Ovary (tissue), 7 donors: ENCODE measurements at regions not wholly inside any gene's neighbourhood (a gene's known extent, or its start where the extent isn't known, plus 50 kb on each side); places are given as distances from the start of the nearest gene placed in this dataset.
"Not testable (repeated sequence)": the region's sequence is repeated elsewhere in the genome, so short reads cannot be mapped to it uniquely, and the experiment has no call there.

Experiments used
- DNase-seq, 5 donors: peaks; one replicate each; pipeline ENCODE4 v3.0.0-alpha.2; 2019 to 2020
- H3K27ac ChIP-seq, 2 donors: fragments of 200-600 bp; one replicate each; pipeline versions ENCODE4 v1.5.1 to v1.8.0; 2019 to 2022
- H3K27me3 ChIP-seq: fragments of 200-600 bp; one replicate; pipeline ENCODE4 v1.8.0; 2022
- H3K36me3 ChIP-seq: fragments of 200-600 bp; sonication (generic); one replicate; pipeline ENCODE4 v1.5.1; 2019
- H3K4me1 ChIP-seq: one replicate; pipeline ENCODE4 v1.8.1; 2013; ENCODE audit warnings: mild to moderate bottlenecking, moderate library complexity; ENCODE audit not compliant: insufficient read depth
- H3K4me3 ChIP-seq: fragments of 200-600 bp; sonication (generic); one replicate; pipeline ENCODE4 v1.5.1; 2017
- H3K9me3 ChIP-seq, 2 donors: fragments of 200-600 bp in 1 of 2; sonication (generic) in 1 of 2; one replicate each; pipeline versions ENCODE4 v1.5.1 to v1.8.1; 2013 to 2019; ENCODE audit warnings: mild to moderate bottlenecking in 1 of 2, moderate library complexity in 1 of 2
- EP300 ChIP-seq: sonication (generic); formaldehyde crosslinking; IDR thresholded peaks from one replicate; pipeline ENCODE4 v1.6.1; 2017; ENCODE audit warnings: antibody characterized with exemption
- POLR2A ChIP-seq: fragments of 450-650 bp; IDR thresholded peaks from one replicate; pipeline ENCODE4 v1.6.1; 2017; ENCODE audit warnings: antibody characterized with exemption, mild to moderate bottlenecking, moderate library complexity
- WGBS, 3 donors: extraction: QIAGEN DNeasy Blood & Tissue Kit in 1 of 3; methylation state at CpG; one replicate each; pipeline versions ENCODE4 v1.1.5 to v1.1.7; 2013 to 2017; 5-methylcytosine and 5-hydroxymethylcytosine counted together
- intact Hi-C, 4 donors: fragments of 100-400 bp; cut with DNase I; formaldehyde crosslinking; loops; one replicate each; pipeline versions ENCODE4 v1.11.0 to v1.15.1; 2022 to 2023
- TF ChIP-seq, protein P1 (sequence below), 3 donors: fragments of 450-650 bp in 2 of 3; fragments of 200-600 bp in 1 of 3; IDR thresholded peaks; one replicate each; pipeline versions ENCODE4 v1.5.1 to v1.8.0; 2016 to 2022; ENCODE audit warnings: antibody characterized with exemption in 3 of 3, mild to moderate bottlenecking in 1 of 3
- donor health status: DM: no; HTN: no; CAD: no; lungs with moderate emphysema.
- donor health status: DM: no; HTN: no; CAD: no.
- donor health status: Bipolar disorder and iron deficiency.
- donor health status: DM: no; HTN: no; CAD: no.
- donor health status: DM: yes; HTN: yes; CAD: no.

DNA sequence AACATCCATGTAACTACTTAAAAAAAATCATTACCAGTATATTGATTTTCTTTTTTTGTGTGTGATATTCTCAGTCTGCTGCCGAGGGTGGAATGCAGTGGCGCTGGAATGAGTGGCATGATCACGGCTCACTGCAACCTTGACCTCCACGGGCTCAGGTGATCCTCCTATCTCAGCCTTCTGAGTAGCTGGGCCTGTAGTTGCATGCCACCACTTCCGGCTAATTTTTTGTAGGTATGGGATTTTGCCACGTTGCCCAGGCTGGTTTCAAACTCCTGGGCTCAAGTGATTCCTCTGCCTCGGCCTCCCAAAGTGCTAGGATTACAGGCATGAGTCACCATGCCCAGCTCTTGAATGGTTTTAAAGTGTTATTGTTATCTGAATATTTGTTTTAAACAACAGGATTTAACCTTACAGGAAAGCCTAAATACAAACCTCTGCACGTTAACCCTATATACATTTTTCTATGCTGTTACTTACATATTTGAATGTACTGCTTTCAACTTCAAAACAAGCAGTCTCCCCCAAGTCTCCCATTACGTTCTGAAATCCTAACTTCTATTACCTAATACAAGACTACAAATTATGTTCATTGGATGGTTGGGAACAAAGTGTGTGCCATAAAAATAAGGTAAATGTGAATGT, 61.7 kb downstream of the KPNA2 start:
- H3K4me3 ChIP-seq = no peak overlapping the region
- intact Hi-C loops = no loop called here
- no peak overlapping the region for H3K27ac ChIP-seq
- no peak for DNase-seq
- TF ChIP-seq POLR2A (no peak), EP300 (no peak)
- TF ChIP-seq, protein P1, sequence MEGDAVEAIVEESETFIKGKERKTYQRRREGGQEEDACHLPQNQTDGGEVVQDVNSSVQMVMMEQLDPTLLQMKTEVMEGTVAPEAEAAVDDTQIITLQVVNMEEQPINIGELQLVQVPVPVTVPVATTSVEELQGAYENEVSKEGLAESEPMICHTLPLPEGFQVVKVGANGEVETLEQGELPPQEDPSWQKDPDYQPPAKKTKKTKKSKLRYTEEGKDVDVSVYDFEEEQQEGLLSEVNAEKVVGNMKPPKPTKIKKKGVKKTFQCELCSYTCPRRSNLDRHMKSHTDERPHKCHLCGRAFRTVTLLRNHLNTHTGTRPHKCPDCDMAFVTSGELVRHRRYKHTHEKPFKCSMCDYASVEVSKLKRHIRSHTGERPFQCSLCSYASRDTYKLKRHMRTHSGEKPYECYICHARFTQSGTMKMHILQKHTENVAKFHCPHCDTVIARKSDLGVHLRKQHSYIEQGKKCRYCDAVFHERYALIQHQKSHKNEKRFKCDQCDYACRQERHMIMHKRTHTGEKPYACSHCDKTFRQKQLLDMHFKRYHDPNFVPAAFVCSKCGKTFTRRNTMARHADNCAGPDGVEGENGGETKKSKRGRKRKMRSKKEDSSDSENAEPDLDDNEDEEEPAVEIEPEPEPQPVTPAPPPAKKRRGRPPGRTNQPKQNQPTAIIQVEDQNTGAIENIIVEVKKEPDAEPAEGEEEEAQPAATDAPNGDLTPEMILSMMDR (IDR thresholded peaks at IDR 0.05) = no peak
- H3K27me3 ChIP-seq = no peaks in the 10 kb centered on the region
- no peaks in the 10 kb centered on the region for H3K4me1 ChIP-seq
- no peaks in the 10 kb centered on the region for H3K36me3 ChIP-seq
- no peaks in the 10 kb centered on the region for H3K9me3 ChIP-seq
- WGBS, 3 donors = 49 to 57% (median 54%) methylated on average over 9 of the region's 9 CpGs

DNA sequence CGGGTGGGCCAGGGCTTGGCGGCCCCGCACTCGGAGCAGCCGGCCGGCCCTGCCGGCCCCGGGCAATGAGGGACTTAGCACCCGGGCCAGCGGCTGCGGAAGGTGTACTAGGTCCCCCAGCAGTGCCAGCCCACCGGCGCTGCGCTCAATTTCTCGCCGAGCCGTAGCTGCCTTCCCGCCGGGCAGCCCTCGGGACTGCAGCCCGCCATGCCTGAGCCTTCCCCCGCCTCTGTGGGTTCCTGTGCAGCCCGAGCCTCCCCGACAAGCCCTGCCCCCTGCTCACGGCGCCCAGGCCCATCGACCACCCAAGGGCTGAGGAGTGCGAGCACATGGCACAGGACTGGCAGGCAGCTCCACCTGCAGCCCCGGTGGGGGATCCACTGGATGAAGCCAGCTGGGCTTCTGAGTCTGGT, 63.8 kb downstream of the KPNA2 start:
- intact Hi-C loops = not testable (repeated sequence)
- 94 to 97% (median 96%) methylated on average over 28 to 29 of the region's 29 CpGs for WGBS, 3 donors

DNA sequence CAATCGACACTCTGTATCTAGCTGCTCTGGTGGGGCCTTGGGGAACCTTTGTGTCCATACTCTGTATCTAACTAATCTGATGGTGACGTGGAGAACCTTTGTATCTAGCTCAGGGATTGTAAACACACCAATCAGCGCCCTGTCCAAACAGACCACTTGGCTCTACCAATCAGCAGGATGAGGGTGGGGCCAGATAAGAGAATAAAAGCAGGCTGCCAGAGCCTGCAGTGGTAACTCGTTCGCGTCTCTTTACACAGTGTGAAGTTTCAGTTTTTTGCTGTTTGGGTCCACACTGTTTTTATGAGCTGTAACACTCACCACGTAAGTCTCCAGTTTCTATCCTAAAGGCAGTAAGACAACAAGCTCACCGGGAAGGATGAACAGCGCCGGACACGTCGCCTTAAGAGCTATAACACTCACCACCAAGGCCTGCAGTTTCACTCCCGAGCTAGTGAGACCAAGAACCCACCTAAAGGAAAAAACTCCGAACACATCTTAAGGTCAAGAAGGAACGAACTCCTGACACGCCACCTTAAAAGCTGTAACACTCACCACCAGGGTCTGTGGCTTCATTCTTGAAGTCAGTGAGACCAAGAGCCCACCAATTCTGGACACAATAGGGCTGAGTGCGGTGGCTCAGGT, 64.6 kb downstream of the KPNA2 start:
- Histone ChIP-seq H3K27me3 (no peaks in the 10 kb centered on the region), H3K9me3 (no peaks in the 10 kb centered on the region), H3K4me1 (peaks cover 4% of the 10 kb centered on the region), H3K36me3 (no peaks in the 10 kb centered on the region), H3K27ac (no peak overlapping the region), H3K4me3 (no peak overlapping the region)
- intact Hi-C loops = no loop called here
- no peak for DNase-seq
- no peak for TF ChIP-seq POLR2A
- no peak for TF ChIP-seq EP300
- TF ChIP-seq, protein P1 (IDR thresholded peaks at IDR 0.05) = no peak
- 86 to 94% (median 87%) methylated on average over 17 of the region's 17 CpGs for WGBS, 3 donors

More for the DNA sequence above, 63.8 kb downstream of the KPNA2 start:
- not testable (repeated sequence) for H3K4me1 ChIP-seq, DNase-seq, H3K9me3 ChIP-seq, H3K27me3 ChIP-seq, H3K27ac ChIP-seq, H3K4me3 ChIP-seq, H3K36me3 ChIP-seq

DNA sequence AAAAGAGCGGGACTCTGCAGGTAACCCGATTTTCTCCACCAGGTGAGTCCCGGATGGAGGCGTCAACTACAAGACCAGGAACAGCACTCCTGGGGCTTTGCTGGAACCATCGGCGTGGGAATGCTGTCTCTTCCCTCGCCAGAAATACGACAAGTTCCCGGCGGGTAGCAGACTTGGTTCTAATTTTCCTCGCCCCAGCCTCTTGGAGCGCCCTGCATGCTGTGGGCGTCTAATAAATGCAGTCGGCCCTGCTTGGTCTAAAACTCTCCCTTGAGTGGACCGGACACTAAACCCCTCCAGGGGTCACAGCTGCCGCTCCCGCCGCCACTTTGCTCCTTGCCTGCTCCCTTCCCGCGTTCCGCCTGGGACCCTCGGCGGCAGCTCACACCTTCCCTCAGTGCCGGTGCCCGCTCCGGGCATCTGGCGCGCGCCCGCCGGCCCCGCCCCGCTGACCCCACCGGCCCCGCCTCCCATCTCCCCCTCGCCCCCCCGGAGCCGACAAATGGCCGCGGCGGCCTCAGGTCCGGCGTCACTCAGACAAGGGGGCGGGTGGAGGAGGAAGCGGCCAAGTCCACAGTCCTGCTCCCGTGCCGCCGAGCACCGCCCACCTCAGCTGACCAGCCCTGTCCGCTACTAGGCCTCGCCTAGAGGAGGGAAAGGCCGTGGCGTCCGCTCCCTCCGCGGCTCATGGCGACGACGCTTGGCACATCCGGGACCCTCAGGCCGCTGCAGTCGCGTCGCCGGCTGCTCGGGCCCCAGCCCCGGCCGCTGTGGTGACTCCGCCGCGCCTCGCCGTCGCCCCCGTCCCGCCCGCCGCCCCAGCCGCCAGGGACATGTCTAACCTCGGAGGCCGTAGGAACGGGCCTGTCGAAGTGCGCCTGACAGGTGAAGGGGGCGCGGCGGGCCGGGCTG, 65.8 kb downstream of the KPNA2 start:
- 3 to 6% (median 5%) methylated on average over 42 to 88 of the region's 88 CpGs for WGBS, 3 donors

More for the DNA sequence above, 65.8 kb downstream of the KPNA2 start:
- intact Hi-C loops = no loop called here
- H3K27me3 ChIP-seq = no peaks in the 10 kb centered on the region
- H3K36me3 ChIP-seq = no peaks in the 10 kb centered on the region
- peak; percentile 66 for TF ChIP-seq POLR2A
- TF ChIP-seq EP300 = no peak
- TF ChIP-seq, protein P1 (IDR thresholded peaks at IDR 0.05) = peak in 2 of 3 donors; percentile 16 to 27
- DNase-seq = peak; percentile 88 to 96 (median 94)
- no peaks in the 10 kb centered on the region for H3K9me3 ChIP-seq
- peaks cover 4% of the 10 kb centered on the region for H3K4me1 ChIP-seq
- H3K27ac ChIP-seq = peak overlapping the region; percentile 78 to 90
- H3K4me3 ChIP-seq = peak overlapping the region; percentile 60
